ENCODE measurements at regions not wholly inside any gene's neighbourhood (a gene's known extent, or its start where the extent isn't known, plus 50 kb on each side); places are given as distances from the start of the nearest gene placed in this dataset.

- peaks cover 14% of the 10 kb centered on the region for H3K36me3 Mint-ChIP-seq (ENCODE audit: low read depth)
- peaks cover 34% of the 10 kb centered on the region for H3K9me3 Mint-ChIP-seq
- TF ChIP-seq CTCF (IDR thresholded peaks at IDR 0.05) = no peak
- no peaks in the 10 kb centered on the region for H3K27me3 Mint-ChIP-seq (ENCODE audit: low read depth, poor library complexity)
- no peak overlapping the region for H3K4me3 Mint-ChIP-seq
- DNase-seq = no peak
- H3K27ac Mint-ChIP-seq = no peak overlapping the region
- H3K4me1 Mint-ChIP-seq = peaks cover 7% of the 10 kb centered on the region
Observed at GRCh38 chr3:107289354-107289753, 87.9 kb upstream of the CCDC54 start.

- no peak for TF ChIP-seq CTCF (IDR thresholded peaks at IDR 0.05)
- H3K36me3 Mint-ChIP-seq (ENCODE audit: low read depth) = peaks cover 28% of the 10 kb centered on the region
- no peak for DNase-seq
- H3K4me1 Mint-ChIP-seq = peaks cover 7% of the 10 kb centered on the region
- H3K27me3 Mint-ChIP-seq (ENCODE audit: low read depth, poor library complexity) = no peaks in the 10 kb centered on the region
- H3K4me3 Mint-ChIP-seq = no peak overlapping the region
- peaks cover 54% of the 10 kb centered on the region for H3K9me3 Mint-ChIP-seq
- H3K27ac Mint-ChIP-seq = no peak overlapping the region
Observed at GRCh38 chr3:107294117-107294516, 83.1 kb upstream of the CCDC54 start.

GRCh38 chr3:107297597-107297996 lies 79.6 kb upstream of the CCDC54 start:
- no peak overlapping the region for H3K4me3 Mint-ChIP-seq
- H3K27ac Mint-ChIP-seq = no peak overlapping the region

GRCh38 chr3:107307205-107307604 lies 70.0 kb upstream of the CCDC54 start:
- H3K4me3 Mint-ChIP-seq = no peak overlapping the region
- no peaks in the 10 kb centered on the region for H3K9me3 Mint-ChIP-seq
- H3K27ac Mint-ChIP-seq = no peak overlapping the region
- H3K4me1 Mint-ChIP-seq = peaks cover 23% of the 10 kb centered on the region
- TF ChIP-seq CTCF (IDR thresholded peaks at IDR 0.05) = no peak
- no peaks in the 10 kb centered on the region for H3K36me3 Mint-ChIP-seq (ENCODE audit: low read depth)
- H3K27me3 Mint-ChIP-seq (ENCODE audit: low read depth, poor library complexity) = no peaks in the 10 kb centered on the region
- DNase-seq = no peak

More at GRCh38 chr3:107297597-107297996, 79.6 kb upstream of the CCDC54 start:
- TF ChIP-seq CTCF (IDR thresholded peaks at IDR 0.05) = no peak
- H3K9me3 Mint-ChIP-seq = peaks cover 31% of the 10 kb centered on the region
- H3K27me3 Mint-ChIP-seq (ENCODE audit: low read depth, poor library complexity) = no peaks in the 10 kb centered on the region
- H3K36me3 Mint-ChIP-seq (ENCODE audit: low read depth) = peaks cover 13% of the 10 kb centered on the region
- DNase-seq = no peak
- no peaks in the 10 kb centered on the region for H3K4me1 Mint-ChIP-seq

- H3K27ac Mint-ChIP-seq = peak overlapping the region; percentile 88
- peaks cover 3% of the 10 kb centered on the region for H3K27me3 Mint-ChIP-seq (ENCODE audit: low read depth, poor library complexity)
- no peak for TF ChIP-seq CTCF (IDR thresholded peaks at IDR 0.05)
- DNase-seq = no peak
- H3K9me3 Mint-ChIP-seq = no peaks in the 10 kb centered on the region
- H3K4me3 Mint-ChIP-seq = peak overlapping the region; percentile 4
- peaks cover 23% of the 10 kb centered on the region for H3K4me1 Mint-ChIP-seq
- no peaks in the 10 kb centered on the region for H3K36me3 Mint-ChIP-seq (ENCODE audit: low read depth)
Observed at GRCh38 chr3:107308716-107309115, 68.5 kb upstream of the CCDC54 start.

- no peak overlapping the region for H3K4me3 Mint-ChIP-seq
- H3K4me1 Mint-ChIP-seq = peaks cover 23% of the 10 kb centered on the region
- H3K9me3 Mint-ChIP-seq = no peaks in the 10 kb centered on the region
- no peak for DNase-seq
- TF ChIP-seq CTCF (IDR thresholded peaks at IDR 0.05) = no peak
- peaks cover 3% of the 10 kb centered on the region for H3K27me3 Mint-ChIP-seq (ENCODE audit: low read depth, poor library complexity)
- no peaks in the 10 kb centered on the region for H3K36me3 Mint-ChIP-seq (ENCODE audit: low read depth)
- H3K27ac Mint-ChIP-seq = no peak overlapping the region
Observed at GRCh38 chr3:107309312-107309711, 67.9 kb upstream of the CCDC54 start.
